ENCODE measurements at regions not wholly inside any gene's neighbourhood (a gene's known extent, or its start where the extent isn't known, plus 50 kb on each side); places are given as distances from the start of the nearest gene placed in this dataset.

DNA sequence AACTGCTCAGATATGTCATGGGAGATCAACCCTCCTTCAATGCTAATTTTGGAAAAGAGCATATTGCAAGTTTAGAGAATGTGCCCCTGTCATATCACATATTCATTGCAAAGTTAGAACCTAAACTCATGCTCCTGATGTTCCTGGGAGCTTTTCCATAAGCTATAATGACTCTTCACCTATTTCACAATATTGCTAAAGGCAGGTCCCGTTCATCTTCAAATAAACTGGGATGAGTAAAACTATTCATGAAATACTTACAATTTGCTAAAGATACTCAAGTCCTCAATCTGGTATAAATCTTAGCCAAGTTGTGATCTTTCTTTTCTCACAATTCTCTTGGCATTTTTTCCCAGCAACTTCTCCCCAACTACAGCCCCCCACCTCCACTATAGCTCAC, 121.7 kb upstream of the TNFAIP3 start:
- TF ChIP-seq, protein P1, sequence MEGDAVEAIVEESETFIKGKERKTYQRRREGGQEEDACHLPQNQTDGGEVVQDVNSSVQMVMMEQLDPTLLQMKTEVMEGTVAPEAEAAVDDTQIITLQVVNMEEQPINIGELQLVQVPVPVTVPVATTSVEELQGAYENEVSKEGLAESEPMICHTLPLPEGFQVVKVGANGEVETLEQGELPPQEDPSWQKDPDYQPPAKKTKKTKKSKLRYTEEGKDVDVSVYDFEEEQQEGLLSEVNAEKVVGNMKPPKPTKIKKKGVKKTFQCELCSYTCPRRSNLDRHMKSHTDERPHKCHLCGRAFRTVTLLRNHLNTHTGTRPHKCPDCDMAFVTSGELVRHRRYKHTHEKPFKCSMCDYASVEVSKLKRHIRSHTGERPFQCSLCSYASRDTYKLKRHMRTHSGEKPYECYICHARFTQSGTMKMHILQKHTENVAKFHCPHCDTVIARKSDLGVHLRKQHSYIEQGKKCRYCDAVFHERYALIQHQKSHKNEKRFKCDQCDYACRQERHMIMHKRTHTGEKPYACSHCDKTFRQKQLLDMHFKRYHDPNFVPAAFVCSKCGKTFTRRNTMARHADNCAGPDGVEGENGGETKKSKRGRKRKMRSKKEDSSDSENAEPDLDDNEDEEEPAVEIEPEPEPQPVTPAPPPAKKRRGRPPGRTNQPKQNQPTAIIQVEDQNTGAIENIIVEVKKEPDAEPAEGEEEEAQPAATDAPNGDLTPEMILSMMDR (IDR thresholded peaks at IDR 0.05), result no peak
- no peak for TF ChIP-seq EZH2 (IDR thresholded peaks at IDR 0.05; ENCODE audit: borderline replicate concordance, insufficient read depth, low read depth, low read length, poor library complexity, severe bottlenecking)
